ENCODE measurements at regions not wholly inside any gene's neighbourhood (a gene's known extent, or its start where the extent isn't known, plus 50 kb on each side); places are given as distances from the start of the nearest gene placed in this dataset.

DNA sequence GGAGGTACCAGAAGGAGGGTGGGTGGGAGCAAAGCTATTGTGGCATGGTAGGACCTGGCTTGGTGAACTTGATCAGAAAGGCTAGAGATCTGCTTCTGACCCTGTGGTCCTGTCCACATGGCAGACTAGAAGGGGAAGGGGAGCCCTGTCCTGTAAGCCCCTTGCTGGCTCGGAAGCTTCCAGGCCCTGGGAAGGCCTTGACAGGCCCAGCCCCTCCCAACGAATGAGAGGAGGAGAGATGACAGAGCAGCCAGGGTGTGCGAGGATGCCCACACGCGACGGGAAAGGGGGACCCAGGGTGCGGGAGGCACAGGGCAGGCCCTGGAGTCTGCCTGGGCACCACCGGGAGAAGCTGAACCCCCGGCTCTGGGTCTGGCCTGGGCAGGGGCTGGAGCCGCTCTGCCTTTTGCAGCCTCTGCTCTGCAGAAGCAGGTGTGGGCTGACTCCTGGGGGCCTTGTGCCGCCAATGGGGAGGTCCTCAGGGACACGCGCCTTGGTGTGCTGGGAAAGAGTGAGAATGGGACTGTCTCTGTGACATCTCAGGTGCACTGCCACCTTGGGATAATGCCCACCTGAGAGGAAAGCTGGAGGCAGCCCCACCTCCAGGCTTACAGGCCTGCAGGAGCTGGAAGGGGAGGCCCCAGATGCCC lies 1447.5 kb downstream of the BRD1 start:
- intact Hi-C loops (cut with DNase I) = no loop called here
- H3K36me3 ChIP-seq = no peaks in the 10 kb centered on the region
- H3K9me3 ChIP-seq = peaks cover 0 to 16% (median 7%) of the 10 kb centered on the region in 12 donors
- H3K27me3 ChIP-seq = peaks cover 0 to 39% (median 5%) of the 10 kb centered on the region in 9 donors
- ATAC-seq (no peak), DNase-seq (no peak)
- TF ChIP-seq, protein P1, sequence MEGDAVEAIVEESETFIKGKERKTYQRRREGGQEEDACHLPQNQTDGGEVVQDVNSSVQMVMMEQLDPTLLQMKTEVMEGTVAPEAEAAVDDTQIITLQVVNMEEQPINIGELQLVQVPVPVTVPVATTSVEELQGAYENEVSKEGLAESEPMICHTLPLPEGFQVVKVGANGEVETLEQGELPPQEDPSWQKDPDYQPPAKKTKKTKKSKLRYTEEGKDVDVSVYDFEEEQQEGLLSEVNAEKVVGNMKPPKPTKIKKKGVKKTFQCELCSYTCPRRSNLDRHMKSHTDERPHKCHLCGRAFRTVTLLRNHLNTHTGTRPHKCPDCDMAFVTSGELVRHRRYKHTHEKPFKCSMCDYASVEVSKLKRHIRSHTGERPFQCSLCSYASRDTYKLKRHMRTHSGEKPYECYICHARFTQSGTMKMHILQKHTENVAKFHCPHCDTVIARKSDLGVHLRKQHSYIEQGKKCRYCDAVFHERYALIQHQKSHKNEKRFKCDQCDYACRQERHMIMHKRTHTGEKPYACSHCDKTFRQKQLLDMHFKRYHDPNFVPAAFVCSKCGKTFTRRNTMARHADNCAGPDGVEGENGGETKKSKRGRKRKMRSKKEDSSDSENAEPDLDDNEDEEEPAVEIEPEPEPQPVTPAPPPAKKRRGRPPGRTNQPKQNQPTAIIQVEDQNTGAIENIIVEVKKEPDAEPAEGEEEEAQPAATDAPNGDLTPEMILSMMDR (IDR thresholded peaks at IDR 0.05) = no peak
- H3K4me3 ChIP-seq = no peak overlapping the region
- H3K4me1 ChIP-seq = no peaks in the 10 kb centered on the region
- H3K27ac ChIP-seq = no peak overlapping the region
- 83 to 89% (median 87%) methylated on average over 8 to 13 of the region's 13 CpGs for WGBS, 4 donors

DNA sequence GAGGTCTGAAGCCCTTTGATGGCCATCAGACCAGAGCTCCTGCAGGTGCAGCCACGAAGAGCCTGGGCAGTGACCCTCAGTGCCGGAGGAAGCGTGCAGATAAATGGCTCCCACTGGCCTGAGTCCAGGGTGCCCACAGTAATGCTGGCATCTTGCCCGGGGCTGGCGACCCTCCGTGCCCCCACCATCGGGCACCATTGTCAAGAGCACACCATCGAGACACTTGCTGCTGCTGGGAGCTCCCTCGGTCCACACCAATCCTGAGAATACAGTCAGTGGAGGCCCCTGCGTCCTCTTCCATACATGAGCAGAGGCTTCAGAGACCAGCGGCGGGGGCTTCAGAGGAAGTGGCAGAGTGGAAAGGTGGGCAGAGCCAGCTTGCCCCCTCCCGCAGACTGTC lies 1448.3 kb downstream of the BRD1 start:
- Histone ChIP-seq H3K4me3 (no peak overlapping the region), H3K27ac (no peak overlapping the region), H3K9me3 (peaks cover 0 to 8% (median under 1%) of the 10 kb centered on the region in 12 donors), H3K27me3 (peaks cover 0 to 41% (median 5%) of the 10 kb centered on the region in 9 donors), H3K4me1 (no peaks in the 10 kb centered on the region), H3K36me3 (no peaks in the 10 kb centered on the region)
- intact Hi-C loops (cut with DNase I) = no loop called here
- DNase-seq (no peak), ATAC-seq (no peak)
- TF ChIP-seq, protein P1 (IDR thresholded peaks at IDR 0.05) = no peak
- no peak for TF ChIP-seq POLR2A (IDR thresholded peaks at IDR 0.05)
- 82 to 85% (median 84%) methylated on average over 5 to 13 of the region's 13 CpGs for WGBS, 4 donors

DNA sequence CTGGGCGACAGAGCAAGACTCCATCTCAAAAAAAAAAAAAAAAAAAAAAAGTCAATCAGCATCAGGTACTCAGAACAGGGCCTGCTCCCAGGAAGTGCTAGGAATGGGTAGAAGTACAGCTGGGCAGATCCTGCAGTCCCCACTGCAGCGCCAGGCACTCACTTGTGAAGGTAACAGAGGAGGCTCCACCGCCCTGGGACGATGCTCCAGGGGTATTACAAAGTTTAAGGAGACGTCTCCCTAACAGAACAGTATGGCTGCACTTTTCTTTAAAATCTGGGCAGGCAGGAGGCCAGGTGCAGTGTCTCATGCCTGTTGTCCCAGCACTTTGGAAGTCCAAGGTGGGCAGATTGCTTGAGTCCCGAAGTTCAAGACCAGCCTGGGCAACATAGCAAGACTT lies 1449.0 kb downstream of the BRD1 start:
- H3K27ac ChIP-seq = no peak overlapping the region
- peaks cover 0 to 41% (median 5%) of the 10 kb centered on the region in 9 donors for H3K27me3 ChIP-seq
- no peaks in the 10 kb centered on the region for H3K4me1 ChIP-seq
- TF ChIP-seq, protein P1 (IDR thresholded peaks at IDR 0.05) = no peak
- no peak overlapping the region for H3K4me3 ChIP-seq
- H3K36me3 ChIP-seq = no peaks in the 10 kb centered on the region
- no peak for DNase-seq
- H3K9me3 ChIP-seq = peaks cover 0 to 2% (median 0%) of the 10 kb centered on the region in 12 donors
- intact Hi-C loops (cut with DNase I) = no loop called here
- WGBS, 4 donors = 82 to 89% (median 87%) methylated on average over 6 of the region's 6 CpGs
- ATAC-seq = no peak

DNA sequence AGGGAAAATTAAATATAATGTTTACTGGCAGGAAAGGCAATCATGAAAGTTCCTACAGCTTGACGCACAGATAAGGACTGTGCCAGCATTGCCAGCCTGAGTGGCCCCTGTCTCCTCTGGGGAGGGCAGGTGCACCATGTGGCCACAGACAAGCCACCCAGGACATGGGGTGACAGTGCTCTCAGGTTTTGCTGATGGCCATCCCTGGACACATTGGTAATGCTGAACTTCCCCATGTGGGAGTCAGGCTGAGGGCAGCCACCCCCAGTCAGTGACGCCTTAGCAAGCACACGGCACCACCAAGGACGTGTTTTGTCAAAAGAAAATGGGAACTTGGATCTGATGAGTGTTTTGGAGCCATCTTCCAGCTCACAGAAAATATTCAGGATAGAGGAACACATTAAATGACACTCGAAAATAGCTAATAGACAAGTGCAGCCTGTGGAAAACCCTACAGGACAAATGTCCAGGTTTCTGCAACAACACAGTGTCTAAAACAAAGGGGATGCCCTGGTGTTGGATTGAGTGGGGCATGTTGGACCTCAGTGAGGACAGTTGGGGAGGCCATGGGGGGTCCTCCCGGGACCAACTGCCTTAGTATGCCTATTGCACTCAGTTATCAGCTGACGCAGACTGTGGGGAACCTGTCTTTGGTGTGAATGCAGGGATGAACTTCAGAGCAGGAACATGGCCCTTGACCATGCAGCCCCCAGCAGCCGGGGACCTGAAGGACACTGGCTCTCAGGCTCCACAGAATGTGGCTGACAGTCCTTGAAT lies 1450.5 kb downstream of the BRD1 start:
- H3K27ac ChIP-seq = no peak overlapping the region
- ATAC-seq = no peak

More for the DNA sequence above, 1450.5 kb downstream of the BRD1 start:
- intact Hi-C loops (cut with DNase I) = no loop called here
- Histone ChIP-seq H3K4me1 (no peaks in the 10 kb centered on the region), H3K4me3 (no peak overlapping the region), H3K36me3 (no peaks in the 10 kb centered on the region), H3K27me3 (peaks cover 0 to 43% (median 5%) of the 10 kb centered on the region in 9 donors), H3K9me3 (no peaks in the 10 kb centered on the region)
- DNase-seq = no peak
- 73 to 80% (median 77%) methylated on average over 8 of the region's 8 CpGs for WGBS, 4 donors
- TF ChIP-seq, protein P1 (IDR thresholded peaks at IDR 0.05) = no peak
- TF ChIP-seq POLR2A (IDR thresholded peaks at IDR 0.05) = no peak

All from heart left ventricle (tissue), 16 donors.